ENCODE measurements at regions not wholly inside any gene's neighbourhood (a gene's known extent, or its start where the extent isn't known, plus 50 kb on each side); places are given as distances from the start of the nearest gene placed in this dataset.
"Not testable (repeated sequence)": the region's sequence is repeated elsewhere in the genome, so short reads cannot be mapped to it uniquely, and the experiment has no call there.

DNA sequence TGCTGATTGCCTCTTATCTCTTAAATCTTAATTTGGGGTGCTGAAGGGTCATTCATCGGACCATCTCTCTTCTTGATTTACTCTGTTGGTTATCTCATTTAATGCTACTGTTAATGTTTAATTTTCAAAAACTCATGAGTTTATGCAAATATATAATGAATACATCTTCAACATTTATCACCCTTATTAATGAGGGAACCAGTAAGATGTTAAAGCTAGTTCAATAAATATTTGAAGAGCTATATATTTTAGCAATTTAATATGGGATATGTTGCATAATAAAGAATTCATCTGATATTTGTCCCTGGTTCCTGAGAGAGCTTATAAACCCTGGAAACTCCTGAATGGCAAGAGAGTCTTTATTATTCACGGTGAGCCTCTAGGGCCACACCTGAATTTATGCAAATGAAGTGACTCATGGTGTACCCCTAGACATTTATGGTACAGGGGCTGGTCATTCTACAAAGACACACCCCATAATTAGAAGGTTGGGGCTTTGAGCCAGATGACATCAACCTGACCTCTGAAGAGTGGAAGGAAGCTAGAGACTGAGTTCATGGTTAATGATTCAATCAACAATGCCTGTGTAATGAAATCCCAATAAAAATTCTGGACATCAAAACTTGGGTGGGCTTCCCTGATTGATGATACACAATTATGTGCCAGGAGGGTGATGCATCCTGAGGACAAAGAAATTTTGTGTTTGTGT is 339.5 kb upstream of the ZNF608 start:
- no peak for DNase-seq (ENCODE audit: low read depth)

DNA sequence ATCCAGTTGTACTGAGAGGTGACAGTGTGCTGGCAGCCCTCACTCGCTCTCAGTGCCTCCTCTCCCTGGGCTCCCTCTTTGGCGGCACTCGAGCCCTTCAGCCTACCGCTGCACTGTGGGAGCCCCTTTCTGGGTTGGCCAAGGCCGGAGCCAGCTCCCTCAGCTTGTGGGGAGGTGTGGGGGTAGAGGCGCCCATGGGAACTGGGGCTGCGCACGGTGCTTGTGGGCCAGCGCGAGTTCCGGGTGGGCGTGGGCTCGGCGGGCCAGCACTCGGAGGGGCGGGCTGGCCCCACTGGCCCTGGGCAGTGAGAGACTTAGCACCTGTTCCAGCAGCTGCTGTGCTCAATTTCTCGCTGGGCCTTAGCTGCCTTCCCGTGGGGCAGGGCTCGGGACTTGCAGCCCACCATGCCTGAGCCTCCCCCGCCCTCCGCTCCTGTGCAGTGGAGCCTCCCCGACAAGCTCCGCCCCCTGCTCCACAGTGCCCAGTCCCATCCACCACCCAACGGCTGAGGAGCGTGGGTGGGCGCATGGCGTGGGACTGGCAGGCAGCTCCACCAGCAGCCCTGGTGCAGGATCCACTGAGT is 342.2 kb upstream of the ZNF608 start:
- DNase-seq (ENCODE audit: low read depth), result no peak

DNA sequence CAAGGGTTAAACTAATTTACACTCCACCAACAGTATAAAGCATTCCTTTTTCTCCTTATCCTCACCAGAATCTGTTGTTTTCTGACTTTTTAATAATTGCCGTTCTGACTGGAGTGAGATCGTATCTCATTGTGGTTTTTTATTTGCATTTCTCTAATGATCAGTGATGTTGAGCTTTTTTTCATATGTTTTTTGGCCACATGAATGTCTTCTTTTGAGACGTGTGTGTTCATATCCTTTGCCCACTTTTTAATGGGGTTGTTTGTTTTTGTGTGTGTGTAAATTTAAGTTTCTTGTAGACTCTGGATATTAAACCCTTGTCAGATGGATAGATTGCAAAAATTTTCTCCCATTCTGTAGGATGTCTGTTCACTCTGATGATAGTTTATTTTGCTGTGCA is 345.7 kb upstream of the ZNF608 start:
- not testable (repeated sequence) for DNase-seq (ENCODE audit: low read depth)

DNA sequence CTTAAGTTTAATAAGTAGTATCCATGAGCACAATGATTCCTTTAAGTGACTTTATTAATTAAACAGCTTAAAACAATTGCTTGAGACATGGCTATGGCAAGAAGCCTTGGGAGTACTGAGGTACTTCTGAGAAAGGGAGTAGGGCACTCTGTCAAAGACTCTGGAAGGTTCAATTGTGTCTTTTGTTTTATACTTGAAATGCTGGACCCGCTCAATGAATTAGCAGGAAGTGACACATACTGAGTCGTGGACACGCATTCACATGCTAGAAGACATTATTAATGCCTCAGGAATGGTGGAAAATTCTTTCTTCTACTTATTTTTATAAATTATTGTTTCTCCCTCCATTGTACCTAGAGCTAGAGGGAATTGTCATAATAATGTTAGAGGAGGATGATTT is 347.3 kb upstream of the ZNF608 start:
- no peak for DNase-seq (ENCODE audit: low read depth)

DNA sequence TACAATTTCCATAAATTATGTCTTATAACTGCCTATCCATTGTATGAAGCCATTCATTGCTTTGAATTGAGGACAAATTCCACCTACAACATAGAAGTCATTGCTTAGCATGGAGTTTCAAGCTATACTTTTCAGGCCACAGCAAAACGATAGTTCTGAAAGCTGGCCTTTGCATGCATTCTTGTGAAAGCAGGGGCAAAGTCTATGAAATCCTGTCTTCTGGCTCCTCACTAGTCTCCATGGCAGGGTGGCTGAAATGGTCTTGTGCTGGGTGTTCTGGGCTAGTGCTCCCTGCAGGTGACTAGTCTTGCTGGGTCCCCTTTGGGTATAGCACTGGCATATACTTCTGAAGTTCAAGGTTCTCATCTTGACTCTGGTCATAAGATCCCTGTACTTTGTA is 353.9 kb upstream of the ZNF608 start:
- no peak for DNase-seq (ENCODE audit: low read depth)

DNA sequence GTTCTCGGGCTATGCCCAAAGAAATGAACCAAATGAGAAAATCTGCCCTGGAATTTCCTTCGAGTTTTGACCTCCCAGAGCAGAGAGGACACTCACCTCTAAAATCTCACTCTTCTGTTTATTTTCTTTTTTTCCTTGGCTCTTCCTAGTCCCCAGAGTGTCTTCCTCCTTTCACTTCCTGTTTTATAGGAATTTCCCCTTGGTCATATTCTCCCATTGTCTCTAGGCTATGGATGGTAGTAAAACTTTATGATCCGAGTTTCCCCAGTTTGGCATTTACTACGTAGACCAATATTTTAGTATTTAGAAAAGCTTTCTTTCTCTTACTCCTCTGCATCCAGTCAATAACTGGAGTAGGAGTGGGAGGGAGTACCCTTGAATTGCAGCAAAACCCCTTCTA is 354.5 kb upstream of the ZNF608 start:
- no peak for DNase-seq (ENCODE audit: low read depth)

DNA sequence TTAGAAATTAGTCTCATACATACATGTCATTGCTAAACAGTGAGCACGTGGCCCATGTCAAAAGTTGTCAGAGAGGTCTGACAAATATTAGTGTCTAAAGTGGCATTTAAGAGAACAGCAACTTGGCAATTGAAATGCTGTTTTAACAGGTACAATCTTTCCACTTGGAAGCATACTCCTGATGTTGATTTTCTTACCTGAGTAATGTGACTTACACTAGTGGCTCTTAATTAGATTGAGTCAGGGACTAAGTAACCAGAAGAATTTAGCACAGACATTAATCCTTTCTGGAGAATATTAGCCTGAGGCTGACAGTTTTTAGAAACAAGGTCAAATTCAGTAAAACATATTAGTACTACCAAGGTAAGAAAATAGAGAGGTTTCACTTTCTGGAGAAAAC is 357.0 kb upstream of the ZNF608 start:
- no peak for DNase-seq (ENCODE audit: low read depth)

DNA sequence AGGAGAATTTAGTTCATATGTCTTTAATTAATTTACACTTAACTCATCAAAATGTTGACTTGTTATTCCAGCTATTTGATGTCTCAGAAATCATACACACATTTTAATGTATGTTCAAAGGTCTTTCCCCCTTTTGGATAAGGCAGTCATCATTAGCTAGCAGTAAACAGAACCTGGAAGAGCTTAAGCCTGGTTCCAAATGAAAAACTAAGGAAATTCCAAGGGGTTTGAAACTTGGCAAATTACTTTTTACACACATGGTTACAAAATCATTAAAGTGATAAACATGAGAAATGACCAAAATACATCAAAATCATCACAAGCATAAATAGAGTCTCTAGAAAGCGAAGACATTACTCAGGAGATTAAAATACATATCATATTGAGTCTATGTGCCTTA is 359.8 kb upstream of the ZNF608 start:
- no peak for DNase-seq (ENCODE audit: low read depth)

DNA sequence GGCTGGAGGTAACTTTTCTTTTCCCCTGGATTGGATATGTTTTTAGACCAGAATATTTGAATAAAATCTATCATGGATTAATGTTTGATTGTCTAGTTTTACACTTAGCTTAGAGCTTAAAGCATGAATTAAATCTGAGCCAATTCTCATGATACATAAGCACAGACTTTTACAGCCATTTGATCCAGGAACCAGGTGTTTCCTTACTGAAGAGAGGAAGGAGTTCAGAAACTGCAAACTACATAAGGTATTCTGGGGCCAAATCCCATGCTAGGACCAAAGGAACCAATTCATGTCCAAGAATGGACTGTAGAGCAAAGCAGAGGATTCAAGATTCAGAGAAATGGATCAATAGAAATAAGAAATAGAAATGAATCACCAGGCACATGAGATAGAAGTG is 360.4 kb upstream of the ZNF608 start:
- DNase-seq (ENCODE audit: low read depth), result no peak

DNA sequence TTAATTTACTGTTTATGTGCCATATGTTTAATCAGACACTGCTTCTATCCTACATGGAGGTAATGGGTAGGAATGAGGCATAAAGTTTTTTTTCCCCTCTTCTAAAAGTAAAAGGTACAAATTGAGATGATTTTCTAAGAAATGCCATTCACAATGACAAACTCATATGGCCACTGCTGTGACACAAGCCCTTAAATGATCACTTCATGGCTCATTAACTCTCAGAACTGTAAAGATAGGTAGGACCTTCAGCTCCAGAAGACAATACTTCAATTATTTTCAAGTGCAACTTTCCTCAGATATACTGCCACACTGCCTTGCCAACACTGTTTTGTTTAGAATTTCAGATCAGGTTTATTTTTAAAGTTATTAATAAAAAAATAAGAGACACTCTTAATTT is 362.9 kb upstream of the ZNF608 start:
- no peak for DNase-seq (ENCODE audit: low read depth)

DNA sequence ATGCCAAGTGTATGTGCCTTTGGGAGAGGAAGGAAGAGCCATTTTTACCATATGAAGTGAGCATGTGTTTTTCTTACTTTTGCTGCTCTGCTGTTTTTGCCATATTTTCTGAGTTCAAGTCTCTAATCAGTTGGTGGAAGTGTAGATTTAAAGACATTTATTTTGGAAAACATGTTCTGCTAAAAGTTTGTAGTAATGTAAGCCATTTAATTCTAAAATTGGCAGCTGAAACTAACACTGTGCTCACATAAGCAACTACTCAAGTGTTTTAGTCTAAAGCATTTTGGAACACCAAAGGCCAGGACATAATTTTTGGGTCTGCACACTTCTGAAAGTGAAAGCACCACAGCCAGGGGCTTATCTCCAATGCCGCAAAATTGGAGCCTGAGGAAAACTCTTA is 363.4 kb upstream of the ZNF608 start:
- DNase-seq (ENCODE audit: low read depth), result no peak

DNA sequence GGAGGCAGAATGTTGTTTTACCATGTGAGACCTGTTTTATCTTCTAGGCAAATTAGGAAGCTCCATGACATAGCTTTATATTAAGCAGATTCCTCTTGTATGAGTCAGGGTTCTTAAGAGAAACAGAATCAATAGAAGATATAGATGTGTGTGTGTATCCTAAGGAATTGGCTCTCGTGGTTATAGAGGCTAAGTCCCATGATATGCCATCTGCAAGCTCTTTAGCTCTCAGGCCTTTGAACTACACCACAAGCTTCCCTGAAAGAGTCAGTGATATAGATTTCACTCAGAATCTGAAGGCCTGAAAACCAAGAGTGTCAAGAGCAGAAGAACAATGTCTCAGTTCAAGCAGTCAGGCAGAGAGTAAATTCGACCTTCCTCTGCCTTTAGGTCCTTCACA is 365.8 kb upstream of the ZNF608 start:
- no peak for DNase-seq (ENCODE audit: low read depth)

DNA sequence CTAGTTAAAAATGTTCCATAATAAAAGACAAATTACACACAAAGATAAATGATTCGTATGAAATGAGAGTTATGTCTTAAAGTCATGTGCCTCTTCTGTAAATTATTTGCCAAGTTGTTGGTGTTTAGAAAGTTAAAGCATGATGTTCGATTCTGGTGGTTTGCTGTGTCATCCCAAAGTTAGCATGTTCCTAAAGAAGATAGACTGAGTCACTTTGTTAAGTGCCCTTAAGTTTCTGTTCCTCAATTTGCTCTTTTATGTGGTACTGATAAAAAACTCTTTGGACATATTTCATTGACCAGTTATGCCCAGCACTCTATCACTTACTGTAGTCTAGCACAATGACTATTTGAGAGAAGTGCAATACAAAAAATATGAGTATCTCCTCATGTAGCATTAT is 366.9 kb upstream of the ZNF608 start:
- no peak for DNase-seq (ENCODE audit: low read depth)

DNA sequence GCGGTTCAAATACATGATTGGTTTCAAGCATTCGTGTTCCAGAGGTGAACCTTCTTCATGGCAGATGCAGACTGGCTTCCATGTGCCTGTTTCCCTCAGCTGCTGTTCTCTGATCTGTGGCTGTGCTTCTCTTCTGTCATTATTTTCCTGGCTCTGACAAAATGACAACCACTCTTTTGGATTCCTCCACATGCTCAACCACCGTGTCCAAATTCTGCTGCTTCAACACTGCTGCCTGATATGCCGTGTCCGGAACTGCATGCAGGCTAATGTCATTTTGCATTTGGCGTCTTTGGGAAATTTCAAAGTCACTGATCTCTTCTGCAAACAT is 368.7 kb upstream of the ZNF608 start:
- no peak for DNase-seq (ENCODE audit: low read depth)

DNA sequence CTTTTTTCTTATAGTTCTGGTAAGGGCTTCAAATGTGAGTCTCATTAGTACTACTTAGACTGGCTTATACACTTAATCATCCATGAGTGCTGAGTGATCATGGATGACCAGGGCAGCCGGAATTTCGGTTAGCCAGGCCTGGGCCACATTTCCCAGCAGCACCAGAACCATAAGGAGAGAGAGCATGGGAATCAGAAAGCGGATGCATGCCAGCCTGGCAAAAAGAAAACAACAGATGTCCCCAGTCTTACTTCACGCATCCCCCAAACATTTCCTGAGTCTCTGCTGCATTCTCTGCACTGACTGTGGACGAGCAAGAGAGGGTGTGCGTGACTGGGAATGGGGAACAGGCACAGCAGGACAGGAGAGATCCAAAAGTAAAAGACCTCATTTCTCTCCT is 371.1 kb upstream of the ZNF608 start:
- no peak for DNase-seq (ENCODE audit: low read depth)

DNA sequence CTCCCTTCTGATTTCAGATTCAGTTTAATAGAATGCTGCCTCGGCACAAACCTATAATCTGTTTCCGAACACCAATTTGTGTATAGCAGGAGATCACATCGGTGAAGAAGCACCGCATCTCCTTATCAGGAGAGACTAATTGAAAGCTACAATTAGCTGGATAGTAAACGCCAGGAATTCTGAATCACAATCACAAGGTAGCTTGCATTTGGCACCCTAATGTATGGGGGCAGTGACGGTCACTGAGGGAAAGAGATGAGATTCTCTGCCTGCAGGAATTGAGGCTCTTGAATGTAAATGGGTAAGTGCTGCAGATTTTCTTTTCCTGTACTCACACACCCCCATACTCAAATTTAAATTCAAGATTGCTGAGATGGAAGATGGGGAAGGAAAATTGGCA is 373.6 kb upstream of the ZNF608 start:
- DNase-seq (ENCODE audit: low read depth), result no peak

DNA sequence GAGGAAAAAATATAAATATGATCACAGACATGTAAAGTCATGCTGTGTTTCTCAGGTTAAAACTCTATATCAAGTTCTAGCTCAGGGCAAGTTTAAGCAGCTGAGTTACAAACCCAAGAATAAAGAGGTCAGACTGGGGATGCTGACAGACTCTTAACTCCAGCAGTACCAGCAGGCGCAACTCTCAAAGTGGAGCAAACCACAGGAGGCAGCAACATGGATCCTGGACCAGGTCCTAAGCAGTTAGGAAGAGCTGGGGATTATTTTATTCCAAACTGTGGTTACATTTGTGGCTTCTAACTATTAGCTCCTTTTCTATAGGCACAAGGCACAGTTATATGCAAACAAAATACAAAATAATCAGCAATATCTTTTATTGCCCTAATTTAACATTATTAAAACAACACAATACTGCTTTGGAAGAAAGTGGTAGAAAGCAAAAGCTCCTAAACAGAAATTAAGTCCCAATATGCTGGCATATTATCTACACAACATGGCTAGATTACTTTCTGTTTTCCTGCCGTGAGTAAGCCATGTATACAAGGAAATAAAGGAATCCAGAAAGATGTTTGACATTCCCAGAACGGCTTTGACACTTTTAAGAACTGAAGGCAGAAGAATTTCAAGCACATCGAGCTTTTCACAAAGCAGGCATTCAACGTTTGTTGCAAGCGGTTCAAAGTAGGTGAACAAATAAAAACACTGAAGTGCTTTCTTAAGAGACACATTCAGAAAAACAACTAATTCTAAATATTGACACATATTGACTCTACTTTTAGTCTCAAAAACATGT is 378.8 kb upstream of the ZNF608 start:
- no peak for DNase-seq (ENCODE audit: low read depth)

DNA sequence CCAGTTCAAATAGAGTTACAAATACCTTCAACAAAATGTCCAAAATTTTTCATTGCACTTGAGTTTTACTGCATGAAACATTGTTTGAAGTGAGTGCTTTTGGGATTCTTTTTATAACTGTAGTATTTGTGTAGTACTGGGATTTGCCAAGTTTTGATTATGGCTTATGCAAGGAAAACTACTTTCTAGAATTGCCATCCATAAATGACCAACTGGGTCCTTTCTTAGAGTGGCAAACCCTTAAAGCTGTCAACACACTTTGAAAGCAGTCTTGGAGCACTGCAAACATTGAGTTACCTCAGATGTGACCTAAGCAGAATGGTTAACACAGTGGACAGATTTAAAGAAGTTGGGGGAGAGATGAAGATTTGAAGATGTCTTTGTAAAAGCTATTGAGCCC is 379.6 kb upstream of the ZNF608 start:
- DNase-seq (ENCODE audit: low read depth), result no peak

DNA sequence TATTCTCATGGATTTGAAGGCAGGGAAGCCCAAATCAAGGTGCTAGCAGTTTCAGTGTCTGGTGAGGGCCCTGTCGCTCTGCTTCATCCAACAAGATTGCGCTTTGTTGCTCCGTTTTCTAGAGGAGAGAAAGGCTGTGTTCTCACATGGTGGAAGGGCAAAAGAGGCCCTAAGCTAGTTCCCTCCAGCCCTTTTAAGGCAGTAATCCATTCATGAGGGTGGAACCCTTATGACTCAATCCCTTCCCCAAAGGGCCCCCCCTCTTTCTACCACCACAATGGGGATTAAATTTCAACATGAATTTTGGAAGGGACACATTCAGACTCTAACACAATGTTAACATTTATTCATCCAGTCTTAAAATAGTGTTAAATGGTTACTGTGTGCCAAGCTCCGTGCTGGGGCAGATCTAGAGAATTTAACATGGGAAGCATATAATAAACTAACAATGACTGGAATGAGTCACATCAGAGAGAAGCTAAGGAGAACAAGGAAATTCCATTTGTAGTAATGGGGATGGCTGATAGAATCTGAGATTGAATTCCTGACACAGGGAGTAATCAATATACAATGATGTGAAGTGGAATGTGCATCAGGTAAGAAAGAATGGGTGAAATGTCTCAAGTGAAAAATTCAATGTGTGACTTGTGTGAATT is 382.8 kb upstream of the ZNF608 start:
- DNase-seq (ENCODE audit: low read depth), result no peak

DNA sequence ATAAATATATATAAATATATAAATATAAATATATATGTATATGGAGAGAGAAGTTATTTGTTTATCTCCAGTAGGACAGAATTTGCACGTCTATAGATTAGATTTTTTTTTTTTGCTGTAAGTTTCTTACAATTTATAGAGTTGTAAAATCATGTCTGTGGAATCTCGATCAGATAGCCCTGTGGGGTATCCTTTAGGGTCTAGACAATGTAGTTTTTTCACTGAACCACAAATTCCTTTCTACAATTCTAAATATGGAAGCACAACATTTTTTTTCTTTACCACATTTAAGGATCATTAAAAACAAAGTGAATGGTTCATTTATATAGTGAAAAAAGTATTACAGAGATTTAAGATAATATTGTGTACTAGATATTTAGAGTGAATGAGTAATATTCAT is 384.2 kb upstream of the ZNF608 start:
- DNase-seq (ENCODE audit: low read depth), result no peak

DNA sequence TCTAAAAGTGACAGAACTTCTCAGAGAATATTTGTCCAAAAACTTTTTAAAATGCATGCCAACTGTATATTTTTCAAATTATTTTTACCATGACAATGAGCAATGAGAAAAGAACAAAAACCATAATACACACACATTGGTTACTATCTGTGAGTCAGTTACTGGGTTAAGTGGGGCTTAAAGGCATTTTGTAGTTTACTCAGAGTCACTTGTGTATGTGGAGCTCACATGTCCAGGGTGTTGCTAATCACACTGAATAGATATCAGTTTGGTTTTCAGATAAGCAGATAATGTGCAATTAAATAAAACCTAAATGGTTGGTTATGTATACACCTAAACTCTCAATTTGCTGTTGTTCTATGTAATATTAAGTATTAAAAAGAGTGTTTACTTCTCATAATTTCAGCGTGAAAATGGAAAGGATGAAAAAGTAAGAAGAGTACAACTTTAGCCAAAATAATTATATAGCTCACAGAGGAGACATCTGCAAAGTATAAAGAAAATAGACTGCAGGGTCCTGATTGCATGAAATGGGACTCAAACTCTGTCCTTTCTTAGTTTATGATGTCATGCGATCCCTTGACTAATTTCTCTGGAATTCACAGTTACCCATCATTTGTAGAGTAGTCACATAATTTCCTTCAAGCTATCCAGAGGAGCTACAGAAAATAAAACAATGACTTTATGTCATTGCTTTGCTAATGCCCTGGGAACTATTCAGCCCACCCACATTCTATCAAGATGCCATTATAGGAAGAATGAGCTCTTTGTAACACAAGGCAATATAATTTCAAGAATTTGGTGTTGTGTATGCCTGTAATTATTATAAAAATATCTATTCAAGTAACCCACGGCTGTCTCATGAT is 388.0 kb upstream of the ZNF608 start:
- no peak for DNase-seq (ENCODE audit: low read depth)

DNA sequence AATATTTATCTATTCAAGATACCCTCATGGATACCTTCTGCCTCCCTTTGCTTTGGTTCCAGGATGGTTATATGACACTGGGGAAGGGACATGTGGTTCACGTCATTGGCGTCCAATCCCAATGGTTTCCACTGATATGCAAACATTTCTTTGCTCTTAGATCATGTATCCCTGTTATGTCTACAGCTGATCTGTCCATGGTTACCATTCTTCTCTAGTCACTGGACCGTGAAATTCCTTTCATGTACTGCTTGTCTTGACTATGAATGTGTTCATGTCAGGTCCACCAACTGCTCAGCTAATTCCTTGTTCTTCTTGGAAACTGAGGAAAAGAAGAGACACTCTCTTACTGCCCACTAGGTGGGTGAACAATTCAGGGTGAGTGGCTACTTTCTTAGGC is 391.1 kb upstream of the ZNF608 start:
- no peak for DNase-seq (ENCODE audit: low read depth)
